HG02798 (cell line): ENCODE measurements at regions not wholly inside any gene's neighbourhood (a gene's known extent, or its start where the extent isn't known, plus 50 kb on each side); places are given as distances from the start of the nearest gene placed in this dataset.

Experiments
- ATAC-seq: cut with Tn5 transposase; IDR thresholded peaks from one replicate; pipeline ENCODE4 v1.9.1; 2021; ENCODE audit warnings: mild to moderate bottlenecking; ENCODE audit not compliant: unreplicated experiment, poor library complexity

GRCh38 chr6:2542858-2543218 is 207.9 kb downstream of the MYLK4 start:
- ATAC-seq = no peak

- ATAC-seq = no peak
Measured at GRCh38 chr6:2542101-2542857, 208.4 kb downstream of the MYLK4 start.

GRCh38 chr6:2536451-2536850 is 214.3 kb downstream of the MYLK4 start:
- ATAC-seq = no peak

- ATAC-seq = no peak
Measured at GRCh38 chr6:2535506-2535905, 215.2 kb downstream of the MYLK4 start.

- no peak for ATAC-seq
Measured at GRCh38 chr6:2534406-2535042, 216.2 kb downstream of the MYLK4 start.

- ATAC-seq = no peak
Measured at GRCh38 chr6:2531426-2532215, 219.1 kb downstream of the MYLK4 start.

- ATAC-seq = no peak
Measured at GRCh38 chr6:2529211-2529719, 221.5 kb downstream of the MYLK4 start.

GRCh38 chr6:2528156-2528555 is 222.6 kb downstream of the MYLK4 start:
- ATAC-seq = no peak

- ATAC-seq = no peak
Measured at GRCh38 chr6:2526766-2527165, 224.0 kb downstream of the MYLK4 start.

GRCh38 chr6:2524090-2524489 is 226.6 kb downstream of the MYLK4 start:
- ATAC-seq = no peak

- ATAC-seq = no peak
Measured at GRCh38 chr6:2523061-2523460, 227.7 kb downstream of the MYLK4 start.

- ATAC-seq = no peak
Measured at GRCh38 chr6:2522521-2522920, 228.2 kb downstream of the MYLK4 start.

GRCh38 chr6:2517855-2518473 is 232.8 kb downstream of the MYLK4 start:
- ATAC-seq = no peak

- no peak for ATAC-seq
Measured at GRCh38 chr6:2517401-2517800, 233.3 kb downstream of the MYLK4 start.

- no peak for ATAC-seq
Measured at GRCh38 chr6:2516059-2516458, 234.7 kb downstream of the MYLK4 start.

GRCh38 chr6:2514965-2515543 is 235.7 kb downstream of the MYLK4 start:
- no peak for ATAC-seq

- ATAC-seq = no peak
Measured at GRCh38 chr6:2512802-2513201, 237.9 kb downstream of the MYLK4 start.

- ATAC-seq = no peak
Measured at GRCh38 chr6:2510316-2510715, 240.4 kb downstream of the MYLK4 start.

- ATAC-seq = no peak
Measured at GRCh38 chr6:2509711-2510110, 241.0 kb downstream of the MYLK4 start.

- no peak for ATAC-seq
Measured at GRCh38 chr6:2508071-2508470, 242.7 kb downstream of the MYLK4 start.
